ENCODE measurements at regions not wholly inside any gene's neighbourhood (a gene's known extent, or its start where the extent isn't known, plus 50 kb on each side); places are given as distances from the start of the nearest gene placed in this dataset. TPM values are rescaled to one million over a fixed set of nuclear protein-coding genes. Genes with fewer than 3 reads are reported as not detected.
"Not testable (repeated sequence)": the region's sequence is repeated elsewhere in the genome, so short reads cannot be mapped to it uniquely, and the experiment has no call there.

- Mint-ChIP-seq H3K27me3 (ENCODE audit: unreplicated experiment) (no peaks in the 10 kb centered on the region), H3K36me3 (ENCODE audit: insufficient read depth, unreplicated experiment) (no peaks in the 10 kb centered on the region), H3K4me1 (ENCODE audit: low read depth, unreplicated experiment) (no peaks in the 10 kb centered on the region), H3K4me3 (ENCODE audit: low read depth, unreplicated experiment) (no peak overlapping the region), H3K9me3 (ENCODE audit: low read depth, unreplicated experiment) (peaks cover 21% of the 10 kb centered on the region), H3K27ac (ENCODE audit: unreplicated experiment) (no peak overlapping the region)
- intact Hi-C loops (cut with micrococcal nuclease; ENCODE audit: unreplicated experiment): no loop called here
- BruUV-seq (replicated peaks): no TSS peak
- DNase-seq: no peak
- TF ChIP-seq CTCF (IDR thresholded peaks at IDR 0.05; ENCODE audit: unreplicated experiment): no peak
- CTCF ChIA-PET: no interaction called here
These were observed 139.2 kb upstream of the IRS4 start for GRCh38 chrX:108875548-108875947.

DNA sequence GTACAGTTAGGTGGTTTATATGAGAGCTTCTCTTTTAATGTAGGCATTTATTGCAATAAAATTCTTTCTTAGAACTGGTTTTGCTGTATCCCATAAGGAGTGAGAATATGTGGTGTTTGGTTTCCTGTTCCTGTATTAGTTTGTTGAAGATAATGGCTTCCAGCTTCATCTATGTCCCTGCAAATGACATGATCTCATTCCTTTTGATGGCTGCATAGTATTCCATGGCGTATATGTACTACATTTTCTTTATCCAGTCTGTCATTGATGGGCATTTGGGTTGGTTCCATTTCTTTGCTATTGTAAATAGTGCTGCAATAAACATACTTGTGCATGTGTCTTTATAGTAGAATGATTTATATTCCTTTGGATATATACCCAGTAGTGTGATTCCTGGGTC, 106.7 kb upstream of the IRS4 start:
- H3K36me3 Mint-ChIP-seq (ENCODE audit: insufficient read depth, unreplicated experiment); CTCF ChIA-PET; intact Hi-C loops (cut with micrococcal nuclease; ENCODE audit: unreplicated experiment); BruUV-seq (replicated peaks); DNase-seq; H3K27ac Mint-ChIP-seq (ENCODE audit: unreplicated experiment); H3K4me3 Mint-ChIP-seq (ENCODE audit: low read depth, unreplicated experiment); H3K27me3 Mint-ChIP-seq (ENCODE audit: unreplicated experiment); H3K4me1 Mint-ChIP-seq (ENCODE audit: low read depth, unreplicated experiment): not testable (repeated sequence)
- H3K9me3 Mint-ChIP-seq (ENCODE audit: low read depth, unreplicated experiment): peaks cover 14% of the 10 kb centered on the region

GRCh38 chrX:108833993-108834392, 97.6 kb upstream of the IRS4 start:
- CTCF ChIA-PET: no interaction called here
- H3K36me3 Mint-ChIP-seq (ENCODE audit: insufficient read depth, unreplicated experiment): no peaks in the 10 kb centered on the region
- H3K27me3 Mint-ChIP-seq (ENCODE audit: unreplicated experiment): no peaks in the 10 kb centered on the region
- intact Hi-C loops (cut with micrococcal nuclease; ENCODE audit: unreplicated experiment): no loop called here
- no peak overlapping the region for H3K27ac Mint-ChIP-seq (ENCODE audit: unreplicated experiment)
- BruUV-seq (replicated peaks): no TSS peak
- no peaks in the 10 kb centered on the region for H3K4me1 Mint-ChIP-seq (ENCODE audit: low read depth, unreplicated experiment)
- no peak for TF ChIP-seq CTCF (IDR thresholded peaks at IDR 0.05; ENCODE audit: unreplicated experiment)
- H3K9me3 Mint-ChIP-seq (ENCODE audit: low read depth, unreplicated experiment): peaks cover 12% of the 10 kb centered on the region
- no peak overlapping the region for H3K4me3 Mint-ChIP-seq (ENCODE audit: low read depth, unreplicated experiment)
- no peak for DNase-seq

DNA sequence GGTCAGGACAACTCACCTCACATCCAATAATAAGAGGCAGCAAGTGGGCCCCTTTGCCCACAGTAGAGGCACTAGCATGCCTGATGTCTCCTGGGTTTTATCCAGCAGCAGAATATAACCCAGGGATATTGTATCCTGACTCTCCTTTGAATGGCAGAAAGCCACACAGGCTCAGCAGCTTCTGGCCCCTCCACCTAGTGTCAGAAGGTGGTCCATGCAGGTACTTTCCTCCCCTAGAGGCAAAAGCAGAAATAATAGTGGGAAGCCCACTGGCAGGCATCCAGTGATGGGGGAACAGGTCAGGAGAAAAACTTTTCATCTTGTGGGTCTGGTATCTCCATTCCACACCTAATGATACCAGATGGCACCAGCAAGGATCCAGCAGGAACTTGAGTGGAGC, 75.5 kb upstream of the IRS4 start:
- Mint-ChIP-seq H3K36me3 (ENCODE audit: insufficient read depth, unreplicated experiment) (no peaks in the 10 kb centered on the region), H3K9me3 (ENCODE audit: low read depth, unreplicated experiment) (peaks cover 9% of the 10 kb centered on the region), H3K4me1 (ENCODE audit: low read depth, unreplicated experiment) (no peaks in the 10 kb centered on the region), H3K27me3 (ENCODE audit: unreplicated experiment) (no peaks in the 10 kb centered on the region), H3K27ac (ENCODE audit: unreplicated experiment) (no peak overlapping the region), H3K4me3 (ENCODE audit: low read depth, unreplicated experiment) (no peak overlapping the region)
- TF ChIP-seq CTCF (IDR thresholded peaks at IDR 0.05; ENCODE audit: unreplicated experiment): no peak
- CTCF ChIA-PET: no interaction called here
- DNase-seq: no peak
- intact Hi-C loops (cut with micrococcal nuclease; ENCODE audit: unreplicated experiment): no loop called here
- no TSS peak for BruUV-seq (replicated peaks)

DNA sequence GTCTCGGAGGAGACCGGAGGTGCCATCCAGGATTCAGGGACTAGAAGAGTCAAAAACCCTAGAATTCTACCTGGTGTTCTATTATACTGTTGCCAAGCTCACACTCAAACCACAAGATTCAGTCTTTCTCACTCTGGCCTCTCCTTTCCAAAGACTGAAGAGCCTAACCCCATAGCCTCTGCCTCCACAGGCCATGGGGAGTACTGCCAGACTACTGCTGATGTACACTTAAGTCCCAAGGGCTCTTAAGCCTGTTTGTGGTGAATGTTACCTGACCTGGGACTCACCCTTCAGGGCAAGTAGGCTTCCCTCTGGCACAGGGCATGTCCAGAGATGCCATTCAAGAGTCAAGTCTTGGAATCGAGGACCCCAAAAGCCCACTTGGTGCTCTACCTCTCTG, 58.9 kb upstream of the IRS4 start:
- Mint-ChIP-seq H3K4me3 (ENCODE audit: low read depth, unreplicated experiment) (no peak overlapping the region), H3K9me3 (ENCODE audit: low read depth, unreplicated experiment) (peaks cover 8% of the 10 kb centered on the region), H3K27me3 (ENCODE audit: unreplicated experiment) (no peaks in the 10 kb centered on the region), H3K4me1 (ENCODE audit: low read depth, unreplicated experiment) (no peaks in the 10 kb centered on the region), H3K36me3 (ENCODE audit: insufficient read depth, unreplicated experiment) (no peaks in the 10 kb centered on the region), H3K27ac (ENCODE audit: unreplicated experiment) (no peak overlapping the region)
- intact Hi-C loops (cut with micrococcal nuclease; ENCODE audit: unreplicated experiment): no loop called here
- no TSS peak for BruUV-seq (replicated peaks)
- CTCF ChIA-PET: no interaction called here
- DNase-seq: no peak
- TF ChIP-seq CTCF (IDR thresholded peaks at IDR 0.05; ENCODE audit: unreplicated experiment): no peak

Small RNA genes in the stretch of these regions (microRNA-seq; reads per million reads assigned to microRNA genes)
- not detected for gene MIR6087
